BLaER1 treated with 17β-estradiol and CSF1 and Interleukin-3, amounts not matched to agents 10 nM and 100 nM (cell line): ENCODE measurements at regions not wholly inside any gene's neighbourhood (a gene's known extent, or its start where the extent isn't known, plus 50 kb on each side); places are given as distances from the start of the nearest gene placed in this dataset.
"Not testable (repeated sequence)": the region's sequence is repeated elsewhere in the genome, so short reads cannot be mapped to it uniquely, and the experiment has no call there.

Experiments used
- H3K27ac ChIP-seq, 11 experiments: shearing (Covaris generic); formaldehyde crosslinking; 2 replicates each; pipeline ENCODE4 v1.8.1; 2022
- H3K27me3 ChIP-seq, 11 experiments: shearing (Covaris generic); formaldehyde crosslinking; 2 replicates each; pipeline ENCODE4 v1.8.1; 2022
- H3K36me3 ChIP-seq, 11 experiments: shearing (Covaris generic); formaldehyde crosslinking; 2 replicates each; pipeline ENCODE4 v1.8.1; 2022
- H3K4me1 ChIP-seq, 10 experiments: shearing (Covaris generic); formaldehyde crosslinking; 2 replicates each; pipeline ENCODE4 v1.8.1; 2022
- H3K4me2 ChIP-seq, 11 experiments: shearing (Covaris generic); formaldehyde crosslinking; 2 replicates each; pipeline ENCODE4 v1.8.1; 2022
- H3K4me3 ChIP-seq, 10 experiments: shearing (Covaris generic); formaldehyde crosslinking; 2 replicates each; pipeline ENCODE4 v1.8.1; 2022
- H3K9ac ChIP-seq, 11 experiments: shearing (Covaris generic); formaldehyde crosslinking; 2 replicates each; pipeline ENCODE4 v1.8.1; 2022
- H3K9me3 ChIP-seq, 11 experiments: shearing (Covaris generic); formaldehyde crosslinking; replicated peaks in 1 of 11; 2 replicates each; pipeline ENCODE4 v1.8.1; 2022
- H4K20me1 ChIP-seq, 11 experiments: shearing (Covaris generic); formaldehyde crosslinking; 2 replicates each; pipeline ENCODE4 v1.8.1; 2022
- Cebpa-rat ChIP-seq, 11 experiments: shearing (Covaris generic); IDR thresholded peaks; 2 replicates each; pipeline ENCODE4 v1.8.1; 2022

GRCh38 chr1:65564493-65564892 lies 144.0 kb downstream of the LEPR start:
- no peak for TF ChIP-seq Cebpa-rat (IDR thresholded peaks at IDR 0.05)
- H3K27me3 ChIP-seq = no peaks in the 10 kb centered on the region
- H3K36me3 ChIP-seq = no peaks in the 10 kb centered on the region
- no peak overlapping the region for H3K9ac ChIP-seq
- no peaks in the 10 kb centered on the region for H3K4me1 ChIP-seq
- no peak overlapping the region for H3K4me2 ChIP-seq
- H3K27ac ChIP-seq = no peak overlapping the region
- peaks cover 0 to 4% (median 0%) of the 10 kb centered on the region in 11 experiments; a peak in 1 of 22 replicates for H3K9me3 ChIP-seq
- no peaks in the 10 kb centered on the region for H4K20me1 ChIP-seq
- H3K4me3 ChIP-seq = no peak overlapping the region

- Histone ChIP-seq H4K20me1 (no peaks in the 10 kb centered on the region), H3K4me3 (no peak overlapping the region), H3K36me3 (no peaks in the 10 kb centered on the region), H3K27me3 (no peaks in the 10 kb centered on the region), H3K9me3 (peaks cover 0 to 4% (median 0%) of the 10 kb centered on the region in 11 experiments; a peak in 1 of 22 replicates), H3K27ac (no peak overlapping the region), H3K9ac (no peak overlapping the region), H3K4me1 (no peaks in the 10 kb centered on the region), H3K4me2 (no peak overlapping the region)
- no peak for TF ChIP-seq Cebpa-rat (IDR thresholded peaks at IDR 0.05)
Observed at GRCh38 chr1:65568285-65568684, 147.8 kb downstream of the LEPR start.

- no peaks in the 10 kb centered on the region for H3K36me3 ChIP-seq
- H3K4me2 ChIP-seq = no peak overlapping the region
- no peak overlapping the region for H3K27ac ChIP-seq
- H3K27me3 ChIP-seq = no peaks in the 10 kb centered on the region
- H3K4me1 ChIP-seq = no peaks in the 10 kb centered on the region
- H3K9ac ChIP-seq = no peak overlapping the region
- peaks cover 0 to 4% (median 0%) of the 10 kb centered on the region in 11 experiments; a peak in 1 of 22 replicates for H3K9me3 ChIP-seq
- no peak overlapping the region for H3K4me3 ChIP-seq
- no peaks in the 10 kb centered on the region for H4K20me1 ChIP-seq
- no peak for TF ChIP-seq Cebpa-rat (IDR thresholded peaks at IDR 0.05)
Observed at GRCh38 chr1:65572701-65573421, 152.4 kb downstream of the LEPR start.

GRCh38 chr1:65577278-65577677 lies 156.8 kb downstream of the LEPR start:
- Histone ChIP-seq H3K4me3 (no peak overlapping the region), H3K4me2 (no peak overlapping the region), H3K27ac (no peak overlapping the region), H3K27me3 (no peaks in the 10 kb centered on the region), H3K36me3 (no peaks in the 10 kb centered on the region), H4K20me1 (no peaks in the 10 kb centered on the region), H3K9me3 (no peaks in the 10 kb centered on the region), H3K9ac (no peak overlapping the region), H3K4me1 (no peaks in the 10 kb centered on the region)
- no peak for TF ChIP-seq Cebpa-rat (IDR thresholded peaks at IDR 0.05)

GRCh38 chr1:65577982-65578381 lies 157.5 kb downstream of the LEPR start:
- not testable (repeated sequence) for H3K4me2 ChIP-seq, H3K4me3 ChIP-seq, H4K20me1 ChIP-seq, H3K4me1 ChIP-seq, H3K36me3 ChIP-seq, H3K9me3 ChIP-seq, H3K9ac ChIP-seq, H3K27me3 ChIP-seq, H3K27ac ChIP-seq

DNA sequence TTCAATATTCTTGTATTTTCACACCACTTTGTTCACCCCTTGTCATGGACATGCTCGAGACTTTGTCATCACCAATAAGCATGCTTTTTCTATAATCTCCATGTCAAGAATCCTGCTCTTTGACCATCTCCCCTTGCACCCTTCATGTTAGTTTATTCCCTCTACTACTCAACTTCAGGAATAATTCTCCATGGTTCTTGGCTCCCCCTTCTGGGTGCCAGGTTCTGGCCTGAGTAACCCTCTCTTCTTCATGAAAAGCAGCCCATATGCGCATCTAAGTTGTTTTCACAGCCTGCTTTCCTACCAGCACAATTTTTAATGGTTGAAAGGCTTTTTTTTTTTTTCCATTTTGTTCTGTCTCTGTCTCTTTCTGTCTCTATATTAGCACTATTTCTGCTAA lies 160.7 kb downstream of the LEPR start:
- Histone ChIP-seq H3K9ac (no peak overlapping the region), H3K4me3 (no peak overlapping the region), H3K4me2 (no peak overlapping the region), H3K36me3 (no peaks in the 10 kb centered on the region), H3K27me3 (no peaks in the 10 kb centered on the region), H3K9me3 (0 out of 22 replicates have a peak, but pooled peaks cover 0 to 5% (median 0%) of the 10 kb centered on the region in 11 experiments), H3K4me1 (no peaks in the 10 kb centered on the region), H4K20me1 (no peaks in the 10 kb centered on the region), H3K27ac (no peak overlapping the region)
- TF ChIP-seq Cebpa-rat (IDR thresholded peaks at IDR 0.05) = no peak

DNA sequence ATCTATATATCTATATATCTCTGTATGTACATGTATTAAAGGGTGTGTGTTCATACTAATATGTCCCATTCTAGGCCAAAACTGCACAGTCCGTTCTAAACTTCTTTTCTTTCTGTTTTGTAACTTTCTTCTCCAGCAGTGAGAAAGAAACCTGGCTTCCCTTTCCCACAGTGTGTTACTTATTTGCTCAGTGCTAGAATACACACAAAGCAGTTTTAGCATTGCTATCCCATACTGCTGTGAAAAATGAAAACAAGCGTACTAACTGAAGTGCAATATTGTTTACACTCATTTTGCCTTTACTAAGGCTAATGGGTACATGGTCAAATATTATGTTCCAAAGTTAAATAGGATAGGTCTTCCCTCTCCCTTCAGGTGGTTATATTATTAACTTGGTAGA lies 163.9 kb downstream of the LEPR start:
- no peaks in the 10 kb centered on the region for H3K27me3 ChIP-seq
- no peaks in the 10 kb centered on the region for H4K20me1 ChIP-seq
- H3K9me3 ChIP-seq = 0 out of 22 replicates have a peak, but pooled peaks cover 0 to 5% (median 0%) of the 10 kb centered on the region in 11 experiments
- H3K27ac ChIP-seq = no peak overlapping the region
- H3K4me2 ChIP-seq = no peak overlapping the region
- H3K4me1 ChIP-seq = no peaks in the 10 kb centered on the region
- no peak overlapping the region for H3K9ac ChIP-seq
- no peaks in the 10 kb centered on the region for H3K36me3 ChIP-seq
- no peak overlapping the region for H3K4me3 ChIP-seq
- TF ChIP-seq Cebpa-rat (IDR thresholded peaks at IDR 0.05) = no peak

GRCh38 chr1:65590279-65590678 lies 169.8 kb downstream of the LEPR start:
- Histone ChIP-seq H3K4me2 (no peak overlapping the region), H3K27me3 (no peaks in the 10 kb centered on the region), H3K4me3 (no peak overlapping the region), H3K36me3 (no peaks in the 10 kb centered on the region), H4K20me1 (no peaks in the 10 kb centered on the region), H3K4me1 (no peaks in the 10 kb centered on the region), H3K27ac (no peak overlapping the region), H3K9ac (no peak overlapping the region), H3K9me3 (no peaks in the 10 kb centered on the region)
- TF ChIP-seq Cebpa-rat (IDR thresholded peaks at IDR 0.05) = no peak

DNA sequence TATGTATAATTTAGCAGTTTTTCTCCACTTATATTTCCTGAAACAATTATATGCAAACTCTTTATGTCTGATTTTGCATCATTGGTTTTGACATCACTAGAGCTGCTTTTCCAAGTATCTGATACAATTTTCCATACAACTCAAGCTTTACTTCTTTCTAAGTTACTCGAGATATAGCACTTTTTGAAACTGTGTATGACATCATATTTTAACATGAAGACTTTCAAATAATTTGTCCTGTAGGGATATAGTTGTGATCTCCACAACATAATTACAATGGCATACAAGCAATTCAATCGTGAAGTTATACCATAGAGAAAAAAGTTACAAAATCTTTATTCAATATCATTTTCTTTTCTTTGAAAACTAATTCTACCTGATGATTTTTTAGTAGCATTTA lies 173.0 kb downstream of the LEPR start:
- no peak for TF ChIP-seq Cebpa-rat (IDR thresholded peaks at IDR 0.05)
- Histone ChIP-seq H3K27me3 (no peaks in the 10 kb centered on the region), H3K4me2 (no peak overlapping the region), H3K9me3 (no peaks in the 10 kb centered on the region), H3K4me1 (no peaks in the 10 kb centered on the region), H4K20me1 (no peaks in the 10 kb centered on the region), H3K36me3 (no peaks in the 10 kb centered on the region), H3K4me3 (no peak overlapping the region), H3K27ac (no peak overlapping the region), H3K9ac (no peak overlapping the region)

GRCh38 chr1:65595724-65596123 lies 175.3 kb downstream of the LEPR start:
- no peak overlapping the region for H3K27ac ChIP-seq
- no peak overlapping the region for H3K4me3 ChIP-seq
- no peak overlapping the region for H3K4me2 ChIP-seq
- no peaks in the 10 kb centered on the region for H3K36me3 ChIP-seq
- no peak overlapping the region for H3K9ac ChIP-seq
- TF ChIP-seq Cebpa-rat (IDR thresholded peaks at IDR 0.05) = no peak
- no peaks in the 10 kb centered on the region for H3K9me3 ChIP-seq
- no peaks in the 10 kb centered on the region for H4K20me1 ChIP-seq
- H3K27me3 ChIP-seq = no peaks in the 10 kb centered on the region
- H3K4me1 ChIP-seq = no peaks in the 10 kb centered on the region
